B cell (primary cell): ENCODE measurements at regions not wholly inside any gene's neighbourhood (a gene's known extent, or its start where the extent isn't known, plus 50 kb on each side); places are given as distances from the start of the nearest gene placed in this dataset.

ENCODE experiments used
- EZH2 ChIP-seq: IDR thresholded peaks from 2 replicates; pipeline ENCODE4 v1.6.1; 2012; ENCODE audit warnings: borderline replicate concordance, low read depth, mild to moderate bottlenecking, moderate library complexity, low read length; ENCODE audit not compliant: insufficient read depth, poor library complexity, severe bottlenecking
- TF ChIP-seq, protein P1 (sequence below): fragments of 200-600 bp; IDR thresholded peaks from one replicate; pipeline ENCODE4 v1.8.0; 2022; ENCODE audit warnings: antibody characterized with exemption, mild to moderate bottlenecking

GRCh38 chr15:69939513-69940440 is 157.9 kb downstream of the TLE3 start:
- TF ChIP-seq, protein P1, sequence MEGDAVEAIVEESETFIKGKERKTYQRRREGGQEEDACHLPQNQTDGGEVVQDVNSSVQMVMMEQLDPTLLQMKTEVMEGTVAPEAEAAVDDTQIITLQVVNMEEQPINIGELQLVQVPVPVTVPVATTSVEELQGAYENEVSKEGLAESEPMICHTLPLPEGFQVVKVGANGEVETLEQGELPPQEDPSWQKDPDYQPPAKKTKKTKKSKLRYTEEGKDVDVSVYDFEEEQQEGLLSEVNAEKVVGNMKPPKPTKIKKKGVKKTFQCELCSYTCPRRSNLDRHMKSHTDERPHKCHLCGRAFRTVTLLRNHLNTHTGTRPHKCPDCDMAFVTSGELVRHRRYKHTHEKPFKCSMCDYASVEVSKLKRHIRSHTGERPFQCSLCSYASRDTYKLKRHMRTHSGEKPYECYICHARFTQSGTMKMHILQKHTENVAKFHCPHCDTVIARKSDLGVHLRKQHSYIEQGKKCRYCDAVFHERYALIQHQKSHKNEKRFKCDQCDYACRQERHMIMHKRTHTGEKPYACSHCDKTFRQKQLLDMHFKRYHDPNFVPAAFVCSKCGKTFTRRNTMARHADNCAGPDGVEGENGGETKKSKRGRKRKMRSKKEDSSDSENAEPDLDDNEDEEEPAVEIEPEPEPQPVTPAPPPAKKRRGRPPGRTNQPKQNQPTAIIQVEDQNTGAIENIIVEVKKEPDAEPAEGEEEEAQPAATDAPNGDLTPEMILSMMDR = no peak
- no peak for TF ChIP-seq EZH2
